ENCODE measurements at regions not wholly inside any gene's neighbourhood (a gene's known extent, or its start where the extent isn't known, plus 50 kb on each side); places are given as distances from the start of the nearest gene placed in this dataset.
"Not testable (repeated sequence)": the region's sequence is repeated elsewhere in the genome, so short reads cannot be mapped to it uniquely, and the experiment has no call there.

DNA sequence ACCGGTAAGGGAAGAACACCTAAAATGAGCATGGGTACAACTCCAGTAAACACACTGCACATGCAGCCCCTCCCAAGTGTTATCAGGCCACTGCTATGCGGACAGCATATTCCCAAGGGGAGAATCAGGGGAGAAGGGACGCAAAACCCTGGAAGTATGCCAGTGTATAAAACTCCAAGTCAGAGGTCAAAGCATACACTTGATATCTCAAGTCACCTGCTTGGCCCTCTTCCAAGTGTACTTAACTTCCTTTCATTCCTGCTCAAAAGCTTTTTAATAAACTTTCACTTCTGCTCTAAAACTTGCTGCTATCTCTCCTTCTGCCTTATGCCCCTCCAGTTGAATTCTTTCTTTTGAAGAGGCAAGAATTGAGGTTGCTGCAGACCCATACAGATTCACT lies 408.1 kb downstream of the HTR1A start:
- no peak for DNase-seq

DNA sequence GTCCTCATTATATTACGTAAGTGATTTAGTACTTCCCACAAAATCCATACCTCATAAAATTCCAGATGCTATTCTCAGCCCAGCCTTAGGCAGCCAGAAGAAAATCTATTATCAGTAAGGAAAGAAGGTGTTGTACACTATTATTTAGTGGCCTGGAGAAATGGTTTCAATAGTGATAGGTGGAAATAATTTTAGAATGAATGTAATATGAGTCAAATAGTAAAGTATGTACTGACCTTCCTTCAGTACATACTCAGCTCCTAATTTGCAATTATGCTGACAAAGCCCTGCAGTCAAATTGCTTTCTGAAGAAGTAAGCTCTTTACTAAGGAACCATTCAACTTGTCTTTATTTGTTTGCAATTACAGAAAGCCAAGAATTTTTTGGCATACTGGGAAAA lies 409.2 kb downstream of the HTR1A start:
- no peak for DNase-seq

DNA sequence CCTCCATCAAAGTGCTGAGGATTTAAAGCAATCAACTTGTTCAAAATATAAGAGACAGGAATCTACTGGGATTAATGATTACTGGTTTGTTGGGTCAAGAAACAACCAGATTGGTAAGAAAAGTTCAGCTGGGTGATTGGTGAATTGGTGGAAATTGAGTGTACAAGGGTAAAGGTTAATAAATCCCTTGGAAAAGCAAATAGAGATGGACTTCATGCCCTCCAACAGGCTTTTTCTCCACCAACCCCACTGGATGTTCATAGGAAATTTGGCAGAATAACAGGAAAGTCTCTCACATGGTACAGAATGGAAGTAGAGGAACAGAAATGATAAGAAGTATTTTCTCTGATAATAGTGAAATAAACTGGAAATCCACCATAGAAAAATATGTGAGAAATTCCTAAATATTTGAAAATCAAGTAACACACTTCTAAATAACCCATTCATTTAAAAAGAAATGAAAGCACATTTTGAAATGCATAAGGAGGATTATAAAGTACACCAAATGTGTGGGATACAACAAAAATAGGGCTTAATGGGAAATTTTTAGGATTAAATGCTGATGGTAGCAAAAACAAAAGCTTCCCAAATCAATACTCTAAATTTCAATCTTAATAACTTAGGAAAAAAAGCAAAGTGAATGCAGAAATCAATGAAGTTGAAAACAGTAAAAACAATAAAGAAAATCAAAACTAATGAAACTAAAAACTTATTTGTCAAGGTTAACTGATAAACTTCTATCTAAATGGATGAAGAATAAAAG lies 426.2 kb downstream of the HTR1A start:
- no peak for DNase-seq

DNA sequence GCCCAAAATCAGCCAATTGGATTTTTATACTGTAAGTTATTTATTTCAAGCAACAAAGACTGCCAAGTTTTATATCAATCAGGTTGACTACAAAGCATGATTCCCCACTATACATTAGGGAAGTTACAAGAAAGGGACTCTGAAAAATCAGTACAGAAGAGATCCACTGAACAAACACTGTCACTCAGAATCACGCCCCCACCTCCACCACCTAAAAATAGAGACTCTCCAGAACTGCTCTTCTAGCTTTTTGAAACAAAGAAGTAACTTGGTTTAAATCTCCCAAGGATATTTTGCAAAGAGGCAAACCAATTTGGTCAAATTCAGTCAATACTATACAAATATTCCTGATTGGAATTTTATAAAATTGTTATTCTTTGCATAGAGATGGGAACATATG lies 438.0 kb downstream of the HTR1A start:
- no peak for DNase-seq

DNA sequence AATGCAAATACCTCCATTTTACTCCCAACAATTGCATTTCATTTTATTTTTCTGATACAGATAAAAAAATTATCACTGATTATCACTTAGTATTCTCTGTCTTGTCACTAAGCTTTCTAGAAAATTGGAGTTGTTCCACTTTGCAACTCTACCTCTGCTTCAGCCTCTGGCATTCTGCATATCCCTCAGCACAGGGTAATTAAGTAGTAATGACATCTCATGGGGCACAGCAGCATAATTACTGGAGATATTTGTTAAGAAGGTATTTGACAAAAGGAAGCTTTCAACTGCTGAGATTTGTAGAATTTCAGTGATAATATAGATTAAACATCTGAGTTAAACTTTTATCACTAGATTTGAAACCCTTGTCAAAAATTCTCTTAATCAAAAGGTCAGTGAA lies 446.2 kb downstream of the HTR1A start:
- DNase-seq, result no peak

DNA sequence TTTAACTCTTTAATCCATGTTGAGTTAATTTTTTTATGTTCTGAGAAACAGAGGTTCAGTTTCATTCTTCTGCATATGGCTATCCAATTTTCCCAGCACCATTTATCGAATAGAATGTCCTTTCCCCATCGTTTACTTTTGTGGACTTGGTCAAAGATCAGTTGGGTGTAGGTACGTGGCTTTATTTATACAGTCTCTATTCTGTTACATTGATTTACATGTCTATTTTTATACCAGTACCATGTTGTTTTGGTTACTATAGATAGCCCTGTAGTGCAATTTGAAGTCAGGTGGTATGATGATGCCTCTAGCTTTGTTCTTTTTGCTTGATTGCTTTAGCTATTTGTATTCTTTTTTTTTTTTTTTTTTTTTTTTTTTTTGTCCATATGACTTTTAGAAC lies 462.0 kb downstream of the HTR1A start:
- no peak for DNase-seq

DNA sequence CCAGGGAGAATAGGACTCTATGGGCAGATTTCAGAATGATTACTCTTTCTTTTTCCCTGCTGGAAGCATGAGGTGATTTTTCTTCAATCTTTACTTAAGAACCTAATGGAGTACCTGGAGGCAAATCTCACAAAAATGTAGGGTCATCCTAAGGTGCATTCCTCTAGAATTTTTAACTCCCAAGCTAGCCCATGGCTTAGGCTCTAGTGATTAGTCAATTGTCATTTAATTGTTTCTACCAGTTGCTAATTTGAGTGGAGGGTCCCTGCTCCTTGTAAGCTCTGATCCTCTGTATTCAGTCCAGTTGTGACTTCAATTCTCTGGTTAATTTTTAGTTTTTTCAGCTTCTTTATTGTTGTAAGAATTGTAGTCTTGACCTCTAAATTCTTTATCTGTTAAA lies 467.0 kb downstream of the HTR1A start:
- no peak for DNase-seq

DNA sequence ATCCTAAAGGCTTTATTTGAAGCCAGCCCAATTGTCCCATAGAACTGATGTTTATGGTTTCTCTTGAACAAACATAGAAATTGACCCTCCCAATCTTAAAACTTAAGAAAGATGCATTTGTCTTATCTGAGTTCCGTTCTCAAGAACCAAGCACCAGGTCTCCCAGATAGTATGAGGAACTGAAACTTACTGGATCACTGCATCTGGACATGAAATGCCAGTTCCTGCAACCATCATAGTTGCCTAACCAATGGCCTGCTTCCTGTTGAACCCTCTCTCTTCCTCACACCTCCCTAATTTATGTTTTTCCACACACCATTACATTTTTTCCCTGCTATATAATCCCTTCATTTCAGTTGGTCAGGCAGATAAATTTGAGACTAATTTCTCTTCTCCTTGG lies 478.9 kb downstream of the HTR1A start:
- DNase-seq, result no peak

DNA sequence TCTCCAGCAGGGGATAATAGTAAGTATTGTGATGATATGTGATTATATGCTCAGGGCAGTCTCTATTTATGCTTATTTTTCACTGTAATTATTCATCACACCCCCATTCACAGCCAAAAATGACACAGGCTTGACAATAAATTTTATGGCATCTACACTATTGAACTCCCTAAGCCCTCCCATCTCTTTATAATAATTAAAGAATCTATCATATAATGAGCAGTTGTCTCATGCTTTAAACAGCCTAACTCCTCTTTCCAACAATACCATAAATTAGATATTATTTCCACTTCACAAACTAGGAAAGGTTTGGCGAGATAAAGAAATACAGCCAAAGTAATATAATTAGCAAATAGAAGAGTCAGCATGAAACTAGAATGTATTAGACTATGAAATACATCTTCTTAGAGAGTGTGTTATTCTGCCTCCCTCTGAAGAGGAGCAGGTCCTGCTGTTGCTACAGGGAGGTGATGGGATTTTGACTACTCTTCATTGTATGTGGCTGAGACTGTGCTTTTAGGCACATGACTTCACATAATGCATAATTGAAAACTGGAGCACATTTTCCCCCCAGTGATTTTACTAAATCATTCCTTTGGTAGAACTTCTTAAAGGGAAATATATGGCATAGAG lies 488.8 kb downstream of the HTR1A start:
- no peak for DNase-seq

DNA sequence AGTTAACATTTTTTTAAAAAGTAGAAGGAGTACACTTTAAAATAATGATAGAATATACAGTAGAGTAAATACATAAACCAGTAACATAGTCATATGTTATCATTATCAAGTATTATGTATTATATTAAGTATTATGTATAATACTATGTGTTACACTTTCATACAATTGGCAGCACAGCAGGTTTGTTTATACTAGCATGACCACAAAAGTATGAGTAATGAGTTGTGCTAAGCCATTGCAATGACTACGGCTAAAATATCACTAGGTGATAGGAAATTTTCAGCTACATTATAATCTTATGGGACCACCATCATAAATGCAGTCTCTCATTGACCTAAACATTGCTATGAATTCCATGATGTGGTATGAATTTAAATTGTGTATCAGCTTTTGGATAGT lies 506.0 kb downstream of the HTR1A start:
- DNase-seq, result no peak

DNA sequence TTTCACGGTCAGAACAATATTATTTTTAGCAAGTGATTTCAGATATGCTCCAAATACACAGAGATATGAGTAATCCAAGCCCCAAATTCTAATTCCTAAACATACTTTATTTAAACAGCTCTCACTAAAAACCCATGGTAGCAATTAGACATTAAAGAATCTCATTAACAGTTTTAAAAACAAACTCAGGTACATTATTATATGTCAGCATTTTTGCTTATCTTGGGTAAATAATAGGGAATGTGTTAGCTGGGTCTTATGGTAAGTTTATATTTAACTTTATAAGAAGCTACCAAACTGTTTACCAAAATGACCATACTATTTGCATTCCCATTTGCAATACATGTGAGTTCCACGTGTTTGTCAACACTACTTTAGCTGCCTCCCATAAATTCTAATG lies 511.1 kb downstream of the HTR1A start:
- no peak for DNase-seq

DNA sequence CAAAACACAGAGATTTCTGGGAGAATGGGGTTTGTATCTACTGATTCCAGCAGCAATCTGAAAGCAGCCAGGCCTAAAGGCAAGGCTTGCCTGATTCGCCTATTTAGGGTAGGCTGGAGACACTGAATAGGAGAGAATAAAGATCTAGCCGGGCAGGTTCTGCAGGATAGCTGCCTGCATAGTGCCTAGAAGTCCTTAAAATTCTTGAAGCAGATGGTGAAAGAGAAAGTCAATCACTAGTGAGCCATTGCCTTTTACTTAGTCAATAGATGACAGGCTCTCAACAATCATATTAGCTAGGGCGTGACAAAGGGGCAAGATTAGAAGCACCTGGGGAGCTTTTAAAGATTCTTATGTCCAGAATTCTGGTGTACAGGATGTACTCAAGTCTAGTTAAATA lies 522.7 kb downstream of the HTR1A start:
- no peak for DNase-seq

DNA sequence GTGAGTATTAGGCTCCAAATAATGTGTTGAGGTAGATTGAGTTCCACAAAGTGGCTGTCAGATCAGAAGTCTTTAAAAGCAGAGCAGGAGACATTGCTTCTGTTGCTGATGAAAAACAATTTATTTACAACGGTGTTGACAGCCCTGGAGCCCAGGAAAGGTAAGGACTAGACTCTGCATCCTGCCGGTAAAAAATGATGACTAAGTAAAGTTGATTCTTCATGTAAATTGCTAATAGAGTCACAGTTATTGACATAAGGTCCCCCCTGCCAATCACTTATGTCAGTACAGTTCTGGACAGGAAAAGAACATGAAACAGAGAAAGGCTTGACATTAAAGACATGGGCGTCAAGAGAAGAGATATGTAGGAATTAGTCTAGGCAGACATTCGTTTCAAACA lies 552.5 kb downstream of the HTR1A start:
- DNase-seq, result no peak

DNA sequence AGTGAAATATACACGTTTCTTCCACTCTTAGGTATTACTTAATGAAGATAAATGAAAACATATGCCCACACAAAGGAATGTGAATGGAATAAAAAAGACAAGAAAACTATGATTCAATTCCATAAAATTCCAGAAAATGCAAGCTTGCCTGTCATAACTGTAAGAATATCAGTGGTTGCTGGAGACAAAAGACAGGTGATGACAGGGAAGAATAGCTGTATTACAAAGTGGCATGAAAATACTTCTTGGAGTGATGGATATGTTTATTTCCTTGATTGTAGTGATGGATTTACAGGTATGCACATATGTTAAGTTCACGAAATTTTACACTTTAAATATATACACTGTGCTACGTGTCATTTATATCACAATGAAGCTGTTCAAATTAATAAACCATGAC lies 553.3 kb downstream of the HTR1A start:
- no peak for DNase-seq

DNA sequence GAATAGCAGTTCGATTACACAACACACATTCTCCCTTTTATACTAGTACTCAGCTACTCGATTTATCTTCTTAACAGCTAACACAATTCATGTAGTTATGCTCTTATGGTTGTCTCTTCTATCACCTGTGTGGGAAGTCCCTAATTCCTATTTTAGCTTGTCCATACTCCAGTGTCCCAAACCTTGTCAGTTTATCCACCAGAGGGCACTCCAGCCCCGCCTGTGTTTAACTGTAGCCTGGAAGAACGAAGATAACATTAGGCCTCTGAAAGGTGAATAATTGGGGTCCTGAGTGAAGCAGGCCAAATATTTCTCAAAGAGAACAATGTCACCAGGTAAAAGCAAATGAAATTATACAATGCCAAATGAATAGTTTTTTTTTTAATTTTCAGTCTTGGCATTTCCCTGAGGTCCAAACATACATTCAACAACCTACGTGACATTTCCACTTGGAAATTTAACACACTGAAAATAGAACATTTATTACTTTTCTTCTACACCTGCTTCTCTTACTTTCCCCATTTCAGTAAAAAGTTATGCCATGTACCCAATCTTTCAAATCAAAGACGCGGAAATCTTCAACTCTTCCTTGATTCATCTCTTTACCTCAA lies 560.7 kb downstream of the HTR1A start:
- DNase-seq, result peak; percentile 52

DNA sequence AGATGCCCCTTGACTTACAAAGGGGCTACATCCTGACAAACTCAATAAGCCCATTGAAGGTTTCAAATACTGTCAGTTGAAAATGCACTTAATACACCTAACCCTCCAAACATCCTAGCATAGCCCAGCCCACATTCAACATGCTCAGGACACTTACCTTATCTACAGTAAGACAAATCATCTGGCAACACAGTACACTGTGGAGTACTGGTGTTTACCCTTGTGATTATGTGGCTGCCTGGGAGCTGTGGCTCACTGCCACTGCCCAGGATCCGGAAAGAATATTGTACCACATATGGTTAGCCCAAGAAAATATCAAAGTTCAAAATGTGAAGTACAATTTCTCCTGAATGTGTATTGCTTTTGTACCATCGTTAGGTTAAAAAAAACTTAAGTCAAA lies 562.2 kb downstream of the HTR1A start:
- DNase-seq, result no peak

DNA sequence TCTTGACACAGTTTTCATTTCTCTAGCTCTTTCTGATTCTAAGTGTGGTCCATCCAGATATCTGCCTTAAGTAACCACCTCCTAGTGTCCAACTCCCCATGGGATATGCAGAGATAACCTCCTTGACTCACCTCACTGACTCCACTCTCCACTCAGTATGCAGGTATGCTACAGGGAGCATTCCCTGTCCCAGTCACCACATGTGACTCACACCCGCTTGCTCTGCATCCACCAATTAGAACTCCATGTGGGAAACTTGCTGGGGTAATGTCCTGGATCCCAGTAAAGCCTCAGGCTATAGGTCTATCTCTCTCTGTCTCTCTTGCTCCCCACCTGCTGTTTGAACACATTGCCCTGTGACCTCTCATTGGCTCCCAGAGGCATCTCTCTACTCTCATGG lies 563.9 kb downstream of the HTR1A start:
- no peak for DNase-seq

DNA sequence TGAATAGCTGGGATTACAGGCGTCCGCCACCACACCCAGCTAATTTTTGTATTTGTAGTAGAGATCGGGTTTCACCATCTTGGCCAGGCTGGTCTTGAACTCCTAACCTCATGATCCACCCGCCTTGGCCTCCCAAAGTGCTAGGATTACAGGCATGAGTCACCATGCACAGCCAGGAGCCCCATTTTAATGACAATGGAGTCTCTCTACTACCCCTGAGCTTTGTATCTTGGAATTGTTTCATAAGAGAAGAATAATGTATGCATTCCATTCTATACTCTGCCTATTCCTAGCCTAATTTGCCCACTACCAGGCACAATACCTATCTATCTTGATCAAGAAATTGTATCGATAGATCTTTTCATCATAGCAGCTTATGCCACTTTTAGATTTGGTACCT lies 574.1 kb downstream of the HTR1A start:
- DNase-seq, result not testable (repeated sequence)

DNA sequence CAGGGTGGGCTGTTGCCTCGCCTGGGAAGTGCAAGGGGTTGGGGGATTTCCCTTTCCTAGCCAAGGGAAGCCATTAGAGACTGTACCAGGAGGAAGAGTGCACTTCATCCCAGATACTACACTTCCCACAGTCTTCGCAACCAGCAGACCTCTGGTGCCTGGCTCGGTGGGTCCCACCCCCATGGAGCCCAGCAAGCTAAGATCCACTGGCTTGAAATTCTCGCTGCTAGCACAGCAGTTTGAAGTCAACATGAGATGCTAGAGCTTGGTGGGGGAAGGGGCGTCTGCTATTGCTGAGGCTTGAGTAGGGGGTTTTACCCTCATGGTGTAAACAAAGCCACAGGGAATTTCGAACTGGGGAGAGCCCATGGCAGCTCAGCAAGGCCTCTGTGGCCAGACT lies 586.4 kb downstream of the HTR1A start:
- DNase-seq, result no peak

DNA sequence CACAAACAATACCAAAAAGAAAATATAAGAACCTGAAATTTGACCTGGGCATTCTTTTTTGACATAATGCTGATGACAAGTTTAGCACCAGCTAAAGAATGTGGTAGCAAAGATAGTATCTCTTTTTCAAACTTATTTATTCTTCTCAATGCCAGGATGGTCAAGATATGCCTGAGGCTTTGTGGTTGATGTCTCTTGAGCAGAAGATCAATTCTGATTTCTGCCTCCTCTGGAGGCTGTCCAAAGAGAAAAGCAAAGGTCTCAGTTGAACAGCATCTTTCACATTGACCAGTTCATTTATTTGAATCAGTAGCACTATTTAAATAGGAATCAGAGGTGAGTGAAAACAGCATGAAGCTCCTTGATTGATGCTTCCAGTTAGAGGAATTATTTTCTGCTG lies 588.2 kb downstream of the HTR1A start:
- no peak for DNase-seq

DNA sequence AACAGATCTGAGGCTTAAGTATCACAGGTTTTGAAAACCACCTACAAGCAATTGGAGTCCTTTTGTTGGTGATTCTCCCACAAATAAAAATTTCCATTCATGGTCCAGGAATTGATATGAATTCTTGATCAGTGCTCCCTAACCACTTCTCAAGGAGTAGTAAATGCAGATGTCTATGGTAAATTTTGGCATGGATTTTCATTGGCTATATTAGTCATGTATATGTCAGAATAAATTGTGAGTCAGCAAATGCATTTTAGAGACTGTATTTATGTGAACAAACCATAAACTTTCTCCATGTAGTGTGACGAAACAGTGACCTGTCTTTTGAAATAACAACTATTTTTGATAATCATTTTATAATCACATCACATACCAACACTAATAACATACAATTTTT lies 611.1 kb downstream of the HTR1A start:
- DNase-seq, result no peak

DNA sequence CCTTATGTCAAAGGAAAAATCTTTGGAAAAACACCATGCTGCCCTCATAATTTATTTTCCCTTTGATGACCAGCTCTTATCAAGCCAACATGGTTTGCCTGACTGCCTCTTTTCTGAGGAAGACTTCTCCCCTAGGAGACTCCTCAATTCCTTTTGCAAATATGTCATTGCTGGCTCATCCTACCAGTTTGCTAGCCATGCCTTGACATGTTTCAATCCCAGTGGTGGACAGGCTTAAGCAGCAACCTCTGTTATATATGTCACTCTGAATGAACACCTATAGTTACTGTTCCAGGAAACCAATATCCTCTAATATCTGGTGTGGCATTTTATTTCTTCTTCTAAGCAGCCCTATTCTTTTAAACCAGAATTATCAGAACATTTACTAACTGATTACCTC lies 615.8 kb downstream of the HTR1A start:
- DNase-seq, result no peak

DNA sequence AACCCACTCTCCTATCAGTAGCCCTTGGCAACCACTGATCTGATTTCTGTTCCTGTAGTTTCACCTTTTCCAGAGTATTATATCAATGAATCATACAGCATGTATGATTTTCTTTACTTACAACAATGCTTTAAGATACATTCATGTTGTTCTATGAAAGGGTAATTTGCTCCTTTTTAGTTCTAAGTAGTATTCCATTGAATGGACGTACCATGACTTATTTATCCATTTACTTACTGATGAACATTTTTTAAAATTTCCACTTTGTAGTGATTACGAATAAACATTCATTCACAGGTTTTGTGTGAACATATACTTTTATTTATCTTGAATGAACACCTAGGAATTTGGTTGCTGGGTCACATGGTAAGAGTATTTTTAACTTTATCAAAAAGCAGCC lies 620.8 kb downstream of the HTR1A start:
- no peak for DNase-seq

DNA sequence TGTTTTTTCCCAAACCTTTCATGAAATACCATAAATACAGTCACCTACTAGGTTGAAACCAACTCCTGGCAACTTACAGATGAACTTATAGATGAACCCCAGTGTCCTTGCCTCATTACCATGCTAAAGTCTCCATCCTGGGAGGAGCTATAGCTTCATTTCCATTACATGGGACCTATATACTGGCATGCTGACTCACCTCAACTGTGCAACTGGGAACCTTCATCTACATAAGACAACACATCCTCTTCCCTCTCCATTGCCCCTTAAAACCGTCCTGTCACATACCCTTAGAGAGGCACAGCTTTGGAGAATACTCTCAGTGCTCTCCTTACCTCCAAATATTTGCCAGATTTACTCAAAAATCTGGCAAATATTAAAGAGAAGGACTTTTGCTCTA lies 638.3 kb downstream of the HTR1A start:
- no peak for DNase-seq

DNA sequence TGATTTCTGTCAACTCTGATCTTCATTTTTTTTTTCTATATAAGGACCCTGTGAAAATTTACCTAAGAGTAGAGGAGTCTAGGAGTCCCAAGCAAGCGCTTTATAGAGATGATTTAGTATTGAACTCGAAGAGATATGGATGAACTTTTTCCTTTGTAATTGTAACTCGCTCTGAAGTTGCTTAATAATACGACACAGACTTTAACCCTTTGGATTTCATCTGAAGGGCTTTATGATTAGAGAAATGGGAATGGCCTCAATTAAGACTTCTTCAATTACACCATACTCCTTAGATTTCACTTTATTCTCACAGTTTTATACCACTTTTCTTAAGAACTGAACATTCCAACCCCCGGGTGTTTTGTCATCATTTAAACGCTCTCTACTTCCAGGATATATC lies 647.7 kb downstream of the HTR1A start:
- no peak for DNase-seq

All from stimulated activated CD4-positive, alpha-beta T cell treated with anti-CD3 and anti-CD28 coated beads, Interleukin-15, amount 100 ng/mL, for 24 hours (primary cell).